ENCODE measurements at regions not wholly inside any gene's neighbourhood (a gene's known extent, or its start where the extent isn't known, plus 50 kb on each side); places are given as distances from the start of the nearest gene placed in this dataset.

DNA sequence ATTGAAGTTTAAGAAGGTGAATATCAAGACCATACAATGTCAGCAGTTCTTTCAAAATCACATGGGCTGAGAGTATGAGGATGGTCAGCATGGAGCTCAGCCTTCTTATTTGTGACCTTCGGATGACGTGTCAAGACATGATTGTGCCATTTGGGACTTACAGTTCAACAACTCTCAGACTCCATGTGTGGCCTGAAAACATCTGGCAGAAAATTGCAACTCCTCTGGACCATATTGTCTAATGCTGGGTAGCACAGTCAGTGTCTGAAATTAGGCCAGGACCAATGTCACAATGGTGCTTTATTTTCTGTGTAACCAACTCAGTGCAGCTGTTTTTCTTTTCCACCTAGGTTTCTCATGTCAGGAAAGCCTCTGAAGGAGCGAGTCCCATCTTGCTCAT is 483.5 kb upstream of the PKN2 start:
- no peak overlapping the region for H3K4me3 Mint-ChIP-seq
- DNase-seq (ENCODE audit: low spot score) (no peak), ATAC-seq (no peak)
- no peaks in the 10 kb centered on the region for H3K36me3 Mint-ChIP-seq
- no peak overlapping the region for H3K27ac Mint-ChIP-seq
- H3K27me3 Mint-ChIP-seq (ENCODE audit: low read depth), result no peaks in the 10 kb centered on the region
- CTCF ChIA-PET, result interaction anchor here (2.2 kb wide), 1 partner anchor 20 kb away, joined by 9 read pairs; no protein-coding TSS in a partner anchor
- TF ChIP-seq NFYB (CRISPR knock-in tag; conservative IDR thresholded peaks at IDR 0.05; ENCODE audit: low read depth), result no peak
- TF ChIP-seq, protein P1, sequence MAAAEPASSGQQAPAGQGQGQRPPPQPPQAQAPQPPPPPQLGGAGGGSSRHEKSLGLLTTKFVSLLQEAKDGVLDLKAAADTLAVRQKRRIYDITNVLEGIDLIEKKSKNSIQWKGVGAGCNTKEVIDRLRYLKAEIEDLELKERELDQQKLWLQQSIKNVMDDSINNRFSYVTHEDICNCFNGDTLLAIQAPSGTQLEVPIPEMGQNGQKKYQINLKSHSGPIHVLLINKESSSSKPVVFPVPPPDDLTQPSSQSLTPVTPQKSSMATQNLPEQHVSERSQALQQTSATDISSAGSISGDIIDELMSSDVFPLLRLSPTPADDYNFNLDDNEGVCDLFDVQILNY (CRISPR knock-in tag; IDR thresholded peaks at IDR 0.05), result no peak
- POLR2A ChIA-PET, result no interaction called here
- peaks cover 6% of the 10 kb centered on the region; the same call in 1 of the 2 replicates for H3K4me1 Mint-ChIP-seq
- no peaks in the 10 kb centered on the region for H3K9me3 Mint-ChIP-seq

DNA sequence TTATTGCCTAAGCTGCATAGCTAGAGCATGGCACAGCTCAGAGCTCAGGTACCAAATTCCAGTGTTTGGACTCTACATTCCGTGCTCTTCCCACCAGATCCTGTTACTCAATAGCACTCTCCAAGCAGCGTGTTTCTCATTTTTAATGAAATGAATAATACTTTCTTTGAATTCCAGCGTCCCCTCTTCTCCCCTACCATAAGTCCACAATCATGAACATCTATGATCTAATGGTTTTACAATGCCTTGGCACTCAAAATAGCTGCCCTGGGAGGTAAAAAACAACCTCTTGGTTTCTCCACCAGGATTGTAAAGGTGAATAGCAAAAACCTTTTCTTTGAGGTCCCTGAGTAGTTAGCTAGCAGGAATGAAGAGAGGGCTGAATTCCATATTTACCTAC is 480.0 kb upstream of the PKN2 start:
- H3K27me3 Mint-ChIP-seq (ENCODE audit: low read depth), result no peaks in the 10 kb centered on the region
- ATAC-seq (no peak), DNase-seq (ENCODE audit: low spot score) (no peak)
- no peak overlapping the region for H3K27ac Mint-ChIP-seq
- ChIA-PET CTCF (no interaction called here), POLR2A (no interaction called here)
- H3K36me3 Mint-ChIP-seq, result no peaks in the 10 kb centered on the region
- no peaks in the 10 kb centered on the region for H3K9me3 Mint-ChIP-seq
- TF ChIP-seq HMGA2 (CRISPR knock-in tag; IDR thresholded peaks at IDR 0.05), result no peak
- no peak for TF ChIP-seq NR1H2 (CRISPR knock-in tag; IDR thresholded peaks at IDR 0.05)
- no peak for TF ChIP-seq GTF2I (CRISPR knock-in tag; conservative IDR thresholded peaks at IDR 0.05)
- TF ChIP-seq FOXP1 (CRISPR knock-in tag; IDR thresholded peaks at IDR 0.05; ENCODE audit: borderline replicate concordance), result no peak
- TF ChIP-seq, protein P1 (CRISPR knock-in tag; IDR thresholded peaks at IDR 0.05), result no peak
- TF ChIP-seq GRHL2 (CRISPR knock-in tag; IDR thresholded peaks at IDR 0.05; ENCODE audit: insufficient replicate concordance, severe bottlenecking), result no peak
- TF ChIP-seq JUN (CRISPR knock-in tag; IDR thresholded peaks at IDR 0.05), result no peak
- H3K4me1 Mint-ChIP-seq, result peaks cover 6% of the 10 kb centered on the region; the same call in 1 of the 2 replicates
- H3K4me3 Mint-ChIP-seq, result no peak overlapping the region

DNA sequence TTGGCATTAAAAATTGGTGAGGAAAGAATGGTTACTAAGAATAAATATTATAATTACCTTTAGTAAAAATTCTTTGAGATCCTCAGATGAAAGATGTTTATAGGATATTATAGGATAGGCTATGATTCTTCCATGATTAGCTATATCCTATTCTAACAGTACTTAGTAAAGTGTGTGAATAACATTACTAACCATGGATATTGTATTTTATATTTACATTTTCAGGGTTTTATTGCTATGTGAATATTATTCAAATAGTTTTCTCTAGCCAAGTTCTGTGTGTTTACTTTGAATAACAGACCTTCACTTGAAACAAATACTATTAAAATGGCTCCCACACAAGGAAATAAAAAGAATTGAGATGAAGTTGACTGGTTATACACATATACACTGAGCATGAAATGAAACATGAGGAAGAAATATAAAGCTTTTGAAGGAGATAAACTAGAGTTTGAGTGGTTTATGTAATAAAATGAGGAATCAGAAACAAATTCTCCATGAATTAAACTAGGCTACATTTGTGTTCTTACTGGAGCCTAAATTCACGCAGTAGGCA is 479.4 kb upstream of the PKN2 start:
- no peak for DNase-seq (ENCODE audit: low spot score)
- Mint-ChIP-seq H3K36me3 (no peaks in the 10 kb centered on the region), H3K4me3 (no peak overlapping the region), H3K9me3 (no peaks in the 10 kb centered on the region), H3K27ac (no peak overlapping the region), H3K27me3 (ENCODE audit: low read depth) (no peaks in the 10 kb centered on the region), H3K4me1 (peaks cover 4% of the 10 kb centered on the region; the same call in 1 of the 2 replicates)
- POLR2A ChIA-PET, result no interaction called here
- CTCF ChIA-PET, result interaction anchor here (0.5 to 1.3 kb wide), 2 partner anchors 24 to 124 kb away, joined by 3 to 7 read pairs; no protein-coding TSS in a partner anchor
- ATAC-seq, result no peak
- TF ChIP-seq RELA (CRISPR knock-in tag; IDR thresholded peaks at IDR 0.05; ENCODE audit: borderline replicate concordance) (no peak), CREM (CRISPR knock-in tag; IDR thresholded peaks at IDR 0.05) (no peak), TP53 (CRISPR knock-in tag; IDR thresholded peaks at IDR 0.05) (no peak), OVOL2 (CRISPR knock-in tag; IDR thresholded peaks at IDR 0.05; ENCODE audit: borderline replicate concordance) (no peak), MYBL2 (CRISPR knock-in tag; IDR thresholded peaks at IDR 0.05) (no peak), FOXK1 (CRISPR knock-in tag; IDR thresholded peaks at IDR 0.05) (no peak), FOXP1 (CRISPR knock-in tag; IDR thresholded peaks at IDR 0.05; ENCODE audit: borderline replicate concordance) (no peak), ZBTB21 (CRISPR knock-in tag; IDR thresholded peaks at IDR 0.05; ENCODE audit: borderline replicate concordance) (no peak), ZNF423 (CRISPR knock-in tag; IDR thresholded peaks at IDR 0.05) (no peak)
- TF ChIP-seq, protein P2, sequence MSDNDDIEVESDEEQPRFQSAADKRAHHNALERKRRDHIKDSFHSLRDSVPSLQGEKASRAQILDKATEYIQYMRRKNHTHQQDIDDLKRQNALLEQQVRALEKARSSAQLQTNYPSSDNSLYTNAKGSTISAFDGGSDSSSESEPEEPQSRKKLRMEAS (CRISPR knock-in tag; IDR thresholded peaks at IDR 0.05), result no peak
- TF ChIP-seq, protein P3, sequence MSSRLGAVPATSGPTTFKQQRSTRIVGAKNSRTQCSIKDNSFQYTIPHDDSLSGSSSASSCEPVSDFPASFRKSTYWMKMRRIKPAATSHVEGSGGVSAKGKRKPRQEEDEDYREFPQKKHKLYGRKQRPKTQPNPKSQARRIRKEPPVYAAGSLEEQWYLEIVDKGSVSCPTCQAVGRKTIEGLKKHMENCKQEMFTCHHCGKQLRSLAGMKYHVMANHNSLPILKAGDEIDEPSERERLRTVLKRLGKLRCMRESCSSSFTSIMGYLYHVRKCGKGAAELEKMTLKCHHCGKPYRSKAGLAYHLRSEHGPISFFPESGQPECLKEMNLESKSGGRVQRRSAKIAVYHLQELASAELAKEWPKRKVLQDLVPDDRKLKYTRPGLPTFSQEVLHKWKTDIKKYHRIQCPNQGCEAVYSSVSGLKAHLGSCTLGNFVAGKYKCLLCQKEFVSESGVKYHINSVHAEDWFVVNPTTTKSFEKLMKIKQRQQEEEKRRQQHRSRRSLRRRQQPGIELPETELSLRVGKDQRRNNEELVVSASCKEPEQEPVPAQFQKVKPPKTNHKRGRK (CRISPR knock-in tag; IDR thresholded peaks at IDR 0.05; ENCODE audit: borderline replicate concordance), result no peak
- TF ChIP-seq, protein P4, sequence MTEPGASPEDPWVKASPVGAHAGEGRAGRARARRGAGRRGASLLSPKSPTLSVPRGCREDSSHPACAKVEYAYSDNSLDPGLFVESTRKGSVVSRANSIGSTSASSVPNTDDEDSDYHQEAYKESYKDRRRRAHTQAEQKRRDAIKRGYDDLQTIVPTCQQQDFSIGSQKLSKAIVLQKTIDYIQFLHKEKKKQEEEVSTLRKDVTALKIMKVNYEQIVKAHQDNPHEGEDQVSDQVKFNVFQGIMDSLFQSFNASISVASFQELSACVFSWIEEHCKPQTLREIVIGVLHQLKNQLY (CRISPR knock-in tag; IDR thresholded peaks at IDR 0.05), result no peak
- TF ChIP-seq, protein P5, sequence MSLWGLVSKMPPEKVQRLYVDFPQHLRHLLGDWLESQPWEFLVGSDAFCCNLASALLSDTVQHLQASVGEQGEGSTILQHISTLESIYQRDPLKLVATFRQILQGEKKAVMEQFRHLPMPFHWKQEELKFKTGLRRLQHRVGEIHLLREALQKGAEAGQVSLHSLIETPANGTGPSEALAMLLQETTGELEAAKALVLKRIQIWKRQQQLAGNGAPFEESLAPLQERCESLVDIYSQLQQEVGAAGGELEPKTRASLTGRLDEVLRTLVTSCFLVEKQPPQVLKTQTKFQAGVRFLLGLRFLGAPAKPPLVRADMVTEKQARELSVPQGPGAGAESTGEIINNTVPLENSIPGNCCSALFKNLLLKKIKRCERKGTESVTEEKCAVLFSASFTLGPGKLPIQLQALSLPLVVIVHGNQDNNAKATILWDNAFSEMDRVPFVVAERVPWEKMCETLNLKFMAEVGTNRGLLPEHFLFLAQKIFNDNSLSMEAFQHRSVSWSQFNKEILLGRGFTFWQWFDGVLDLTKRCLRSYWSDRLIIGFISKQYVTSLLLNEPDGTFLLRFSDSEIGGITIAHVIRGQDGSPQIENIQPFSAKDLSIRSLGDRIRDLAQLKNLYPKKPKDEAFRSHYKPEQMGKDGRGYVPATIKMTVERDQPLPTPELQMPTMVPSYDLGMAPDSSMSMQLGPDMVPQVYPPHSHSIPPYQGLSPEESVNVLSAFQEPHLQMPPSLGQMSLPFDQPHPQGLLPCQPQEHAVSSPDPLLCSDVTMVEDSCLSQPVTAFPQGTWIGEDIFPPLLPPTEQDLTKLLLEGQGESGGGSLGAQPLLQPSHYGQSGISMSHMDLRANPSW (CRISPR knock-in tag; conservative IDR thresholded peaks at IDR 0.05; ENCODE audit: low read depth), result no peak
- TF ChIP-seq, protein P6, sequence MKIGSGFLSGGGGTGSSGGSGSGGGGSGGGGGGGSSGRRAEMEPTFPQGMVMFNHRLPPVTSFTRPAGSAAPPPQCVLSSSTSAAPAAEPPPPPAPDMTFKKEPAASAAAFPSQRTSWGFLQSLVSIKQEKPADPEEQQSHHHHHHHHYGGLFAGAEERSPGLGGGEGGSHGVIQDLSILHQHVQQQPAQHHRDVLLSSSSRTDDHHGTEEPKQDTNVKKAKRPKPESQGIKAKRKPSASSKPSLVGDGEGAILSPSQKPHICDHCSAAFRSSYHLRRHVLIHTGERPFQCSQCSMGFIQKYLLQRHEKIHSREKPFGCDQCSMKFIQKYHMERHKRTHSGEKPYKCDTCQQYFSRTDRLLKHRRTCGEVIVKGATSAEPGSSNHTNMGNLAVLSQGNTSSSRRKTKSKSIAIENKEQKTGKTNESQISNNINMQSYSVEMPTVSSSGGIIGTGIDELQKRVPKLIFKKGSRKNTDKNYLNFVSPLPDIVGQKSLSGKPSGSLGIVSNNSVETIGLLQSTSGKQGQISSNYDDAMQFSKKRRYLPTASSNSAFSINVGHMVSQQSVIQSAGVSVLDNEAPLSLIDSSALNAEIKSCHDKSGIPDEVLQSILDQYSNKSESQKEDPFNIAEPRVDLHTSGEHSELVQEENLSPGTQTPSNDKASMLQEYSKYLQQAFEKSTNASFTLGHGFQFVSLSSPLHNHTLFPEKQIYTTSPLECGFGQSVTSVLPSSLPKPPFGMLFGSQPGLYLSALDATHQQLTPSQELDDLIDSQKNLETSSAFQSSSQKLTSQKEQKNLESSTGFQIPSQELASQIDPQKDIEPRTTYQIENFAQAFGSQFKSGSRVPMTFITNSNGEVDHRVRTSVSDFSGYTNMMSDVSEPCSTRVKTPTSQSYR (CRISPR knock-in tag; IDR thresholded peaks at IDR 0.05), result no peak
